ENCODE measurements at regions not wholly inside any gene's neighbourhood (a gene's known extent, or its start where the extent isn't known, plus 50 kb on each side); places are given as distances from the start of the nearest gene placed in this dataset.

DNA sequence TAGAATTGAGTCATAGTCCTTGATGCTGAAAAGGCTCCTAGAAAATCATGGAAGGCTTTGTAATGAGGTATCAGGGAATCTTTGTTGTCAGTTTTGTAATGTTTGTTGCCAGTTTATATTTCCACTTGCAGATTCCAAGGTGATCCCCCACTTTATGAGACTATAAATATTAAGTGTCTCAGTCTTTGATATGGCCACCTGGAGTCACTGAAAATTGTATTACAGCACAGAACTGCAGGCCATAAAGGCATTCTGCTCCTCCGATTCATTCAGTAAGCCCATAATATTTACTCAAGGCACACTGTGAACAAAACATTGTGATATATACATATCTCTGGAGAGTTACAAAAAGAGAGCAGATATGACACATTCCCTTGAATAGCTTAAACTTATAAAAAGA, 457.8 kb upstream of the ZNF385D start:
- no peaks in the 10 kb centered on the region for H3K4me1 Mint-ChIP-seq
- ChIA-PET CTCF (no interaction called here), POLR2A (no interaction called here)
- DNase-seq (ENCODE audit: low spot score) = no peak
- H3K27me3 Mint-ChIP-seq (ENCODE audit: low read depth) = no peaks in the 10 kb centered on the region
- TF ChIP-seq NFE2L1 (CRISPR knock-in tag; IDR thresholded peaks at IDR 0.05) (no peak), MYBL2 (CRISPR knock-in tag; IDR thresholded peaks at IDR 0.05) (no peak), NFATC4 (CRISPR knock-in tag; IDR thresholded peaks at IDR 0.05) (no peak), ZNF121 (CRISPR knock-in tag; IDR thresholded peaks at IDR 0.05) (no peak), NR2C2 (CRISPR knock-in tag; IDR thresholded peaks at IDR 0.05) (no peak), HMGA2 (CRISPR knock-in tag; IDR thresholded peaks at IDR 0.05) (no peak), CBFB (CRISPR knock-in tag; IDR thresholded peaks at IDR 0.05; ENCODE audit: low read depth) (no peak)
- TF ChIP-seq, protein P1, sequence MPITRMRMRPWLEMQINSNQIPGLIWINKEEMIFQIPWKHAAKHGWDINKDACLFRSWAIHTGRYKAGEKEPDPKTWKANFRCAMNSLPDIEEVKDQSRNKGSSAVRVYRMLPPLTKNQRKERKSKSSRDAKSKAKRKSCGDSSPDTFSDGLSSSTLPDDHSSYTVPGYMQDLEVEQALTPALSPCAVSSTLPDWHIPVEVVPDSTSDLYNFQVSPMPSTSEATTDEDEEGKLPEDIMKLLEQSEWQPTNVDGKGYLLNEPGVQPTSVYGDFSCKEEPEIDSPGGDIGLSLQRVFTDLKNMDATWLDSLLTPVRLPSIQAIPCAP (CRISPR knock-in tag; IDR thresholded peaks at IDR 0.05) = no peak
- TF ChIP-seq, protein P2, sequence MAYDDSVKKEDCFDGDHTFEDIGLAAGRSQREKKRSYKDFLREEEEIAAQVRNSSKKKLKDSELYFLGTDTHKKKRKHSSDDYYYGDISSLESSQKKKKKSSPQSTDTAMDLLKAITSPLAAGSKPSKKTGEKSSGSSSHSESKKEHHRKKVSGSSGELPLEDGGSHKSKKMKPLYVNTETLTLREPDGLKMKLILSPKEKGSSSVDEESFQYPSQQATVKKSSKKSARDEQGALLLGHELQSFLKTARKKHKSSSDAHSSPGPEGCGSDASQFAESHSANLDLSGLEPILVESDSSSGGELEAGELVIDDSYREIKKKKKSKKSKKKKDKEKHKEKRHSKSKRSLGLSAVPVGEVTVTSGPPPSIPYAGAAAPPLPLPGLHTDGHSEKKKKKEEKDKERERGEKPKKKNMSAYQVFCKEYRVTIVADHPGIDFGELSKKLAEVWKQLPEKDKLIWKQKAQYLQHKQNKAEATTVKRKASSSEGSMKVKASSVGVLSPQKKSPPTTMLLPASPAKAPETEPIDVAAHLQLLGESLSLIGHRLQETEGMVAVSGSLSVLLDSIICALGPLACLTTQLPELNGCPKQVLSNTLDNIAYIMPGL (CRISPR knock-in tag; IDR thresholded peaks at IDR 0.05) = no peak
- TF ChIP-seq, protein P3, sequence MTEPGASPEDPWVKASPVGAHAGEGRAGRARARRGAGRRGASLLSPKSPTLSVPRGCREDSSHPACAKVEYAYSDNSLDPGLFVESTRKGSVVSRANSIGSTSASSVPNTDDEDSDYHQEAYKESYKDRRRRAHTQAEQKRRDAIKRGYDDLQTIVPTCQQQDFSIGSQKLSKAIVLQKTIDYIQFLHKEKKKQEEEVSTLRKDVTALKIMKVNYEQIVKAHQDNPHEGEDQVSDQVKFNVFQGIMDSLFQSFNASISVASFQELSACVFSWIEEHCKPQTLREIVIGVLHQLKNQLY (CRISPR knock-in tag; IDR thresholded peaks at IDR 0.05) = no peak
- TF ChIP-seq, protein P4, sequence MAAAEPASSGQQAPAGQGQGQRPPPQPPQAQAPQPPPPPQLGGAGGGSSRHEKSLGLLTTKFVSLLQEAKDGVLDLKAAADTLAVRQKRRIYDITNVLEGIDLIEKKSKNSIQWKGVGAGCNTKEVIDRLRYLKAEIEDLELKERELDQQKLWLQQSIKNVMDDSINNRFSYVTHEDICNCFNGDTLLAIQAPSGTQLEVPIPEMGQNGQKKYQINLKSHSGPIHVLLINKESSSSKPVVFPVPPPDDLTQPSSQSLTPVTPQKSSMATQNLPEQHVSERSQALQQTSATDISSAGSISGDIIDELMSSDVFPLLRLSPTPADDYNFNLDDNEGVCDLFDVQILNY (CRISPR knock-in tag; IDR thresholded peaks at IDR 0.05) = no peak
- TF ChIP-seq, protein P5, sequence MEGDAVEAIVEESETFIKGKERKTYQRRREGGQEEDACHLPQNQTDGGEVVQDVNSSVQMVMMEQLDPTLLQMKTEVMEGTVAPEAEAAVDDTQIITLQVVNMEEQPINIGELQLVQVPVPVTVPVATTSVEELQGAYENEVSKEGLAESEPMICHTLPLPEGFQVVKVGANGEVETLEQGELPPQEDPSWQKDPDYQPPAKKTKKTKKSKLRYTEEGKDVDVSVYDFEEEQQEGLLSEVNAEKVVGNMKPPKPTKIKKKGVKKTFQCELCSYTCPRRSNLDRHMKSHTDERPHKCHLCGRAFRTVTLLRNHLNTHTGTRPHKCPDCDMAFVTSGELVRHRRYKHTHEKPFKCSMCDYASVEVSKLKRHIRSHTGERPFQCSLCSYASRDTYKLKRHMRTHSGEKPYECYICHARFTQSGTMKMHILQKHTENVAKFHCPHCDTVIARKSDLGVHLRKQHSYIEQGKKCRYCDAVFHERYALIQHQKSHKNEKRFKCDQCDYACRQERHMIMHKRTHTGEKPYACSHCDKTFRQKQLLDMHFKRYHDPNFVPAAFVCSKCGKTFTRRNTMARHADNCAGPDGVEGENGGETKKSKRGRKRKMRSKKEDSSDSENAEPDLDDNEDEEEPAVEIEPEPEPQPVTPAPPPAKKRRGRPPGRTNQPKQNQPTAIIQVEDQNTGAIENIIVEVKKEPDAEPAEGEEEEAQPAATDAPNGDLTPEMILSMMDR (IDR thresholded peaks at IDR 0.05) = no peak
- peaks cover 4% of the 10 kb centered on the region for H3K36me3 Mint-ChIP-seq
- H3K9me3 Mint-ChIP-seq = peaks cover 6% of the 10 kb centered on the region
- no peak overlapping the region for H3K27ac Mint-ChIP-seq
- ATAC-seq = no peak
- H3K4me3 Mint-ChIP-seq = no peak overlapping the region

DNA sequence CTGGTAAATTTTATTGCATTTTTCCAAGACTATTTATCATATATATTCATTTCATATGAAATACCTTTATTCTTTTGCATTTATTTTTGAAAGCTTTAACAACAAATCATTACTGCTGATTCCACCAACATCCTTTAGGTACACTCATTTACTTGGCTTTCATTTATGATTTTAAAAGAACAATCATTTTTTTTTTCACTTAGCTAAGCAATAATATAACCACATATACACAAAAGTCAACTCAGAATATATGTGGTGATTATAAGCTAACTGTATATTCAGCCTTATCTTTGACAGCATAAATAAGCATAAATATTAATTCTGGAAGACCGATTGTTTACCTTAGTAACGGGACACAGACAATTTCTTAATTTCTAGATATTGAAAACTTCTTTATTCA, 458.6 kb upstream of the ZNF385D start:
- H3K4me3 Mint-ChIP-seq = no peak overlapping the region
- ChIA-PET POLR2A (no interaction called here), CTCF (no interaction called here)
- ATAC-seq (no peak), DNase-seq (ENCODE audit: low spot score) (no peak)
- H3K9me3 Mint-ChIP-seq = peaks cover 13% of the 10 kb centered on the region
- no peak overlapping the region for H3K27ac Mint-ChIP-seq
- peaks cover 9% of the 10 kb centered on the region for H3K36me3 Mint-ChIP-seq
- H3K4me1 Mint-ChIP-seq = no peaks in the 10 kb centered on the region
- H3K27me3 Mint-ChIP-seq (ENCODE audit: low read depth) = no peaks in the 10 kb centered on the region
- TF ChIP-seq, protein P6, sequence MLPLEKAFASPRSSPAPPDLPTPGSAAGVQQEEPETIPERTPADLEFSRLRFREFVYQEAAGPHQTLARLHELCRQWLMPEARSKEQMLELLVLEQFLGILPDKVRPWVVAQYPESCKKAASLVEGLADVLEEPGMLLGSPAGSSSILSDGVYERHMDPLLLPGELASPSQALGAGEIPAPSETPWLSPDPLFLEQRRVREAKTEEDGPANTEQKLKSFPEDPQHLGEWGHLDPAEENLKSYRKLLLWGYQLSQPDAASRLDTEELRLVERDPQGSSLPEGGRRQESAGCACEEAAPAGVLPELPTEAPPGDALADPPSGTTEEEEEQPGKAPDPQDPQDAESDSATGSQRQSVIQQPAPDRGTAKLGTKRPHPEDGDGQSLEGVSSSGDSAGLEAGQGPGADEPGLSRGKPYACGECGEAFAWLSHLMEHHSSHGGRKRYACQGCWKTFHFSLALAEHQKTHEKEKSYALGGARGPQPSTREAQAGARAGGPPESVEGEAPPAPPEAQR (CRISPR knock-in tag; IDR thresholded peaks at IDR 0.05) = no peak
- TF ChIP-seq MXD4 (CRISPR knock-in tag; IDR thresholded peaks at IDR 0.05; ENCODE audit: borderline replicate concordance) (no peak), SOX15 (CRISPR knock-in tag; IDR thresholded peaks at IDR 0.05) (no peak), ETV6 (CRISPR knock-in tag; IDR thresholded peaks at IDR 0.05) (no peak), NFE2L1 (CRISPR knock-in tag; IDR thresholded peaks at IDR 0.05) (no peak), NR1H2 (CRISPR knock-in tag; IDR thresholded peaks at IDR 0.05) (no peak), ZNF138 (CRISPR knock-in tag; conservative IDR thresholded peaks at IDR 0.05) (no peak), NR2C2 (CRISPR knock-in tag; IDR thresholded peaks at IDR 0.05) (no peak), CREB1 (CRISPR knock-in tag; IDR thresholded peaks at IDR 0.05) (no peak), TEAD1 (CRISPR knock-in tag; IDR thresholded peaks at IDR 0.05) (no peak), ATF1 (CRISPR knock-in tag; IDR thresholded peaks at IDR 0.05) (no peak)
- TF ChIP-seq, protein P7, sequence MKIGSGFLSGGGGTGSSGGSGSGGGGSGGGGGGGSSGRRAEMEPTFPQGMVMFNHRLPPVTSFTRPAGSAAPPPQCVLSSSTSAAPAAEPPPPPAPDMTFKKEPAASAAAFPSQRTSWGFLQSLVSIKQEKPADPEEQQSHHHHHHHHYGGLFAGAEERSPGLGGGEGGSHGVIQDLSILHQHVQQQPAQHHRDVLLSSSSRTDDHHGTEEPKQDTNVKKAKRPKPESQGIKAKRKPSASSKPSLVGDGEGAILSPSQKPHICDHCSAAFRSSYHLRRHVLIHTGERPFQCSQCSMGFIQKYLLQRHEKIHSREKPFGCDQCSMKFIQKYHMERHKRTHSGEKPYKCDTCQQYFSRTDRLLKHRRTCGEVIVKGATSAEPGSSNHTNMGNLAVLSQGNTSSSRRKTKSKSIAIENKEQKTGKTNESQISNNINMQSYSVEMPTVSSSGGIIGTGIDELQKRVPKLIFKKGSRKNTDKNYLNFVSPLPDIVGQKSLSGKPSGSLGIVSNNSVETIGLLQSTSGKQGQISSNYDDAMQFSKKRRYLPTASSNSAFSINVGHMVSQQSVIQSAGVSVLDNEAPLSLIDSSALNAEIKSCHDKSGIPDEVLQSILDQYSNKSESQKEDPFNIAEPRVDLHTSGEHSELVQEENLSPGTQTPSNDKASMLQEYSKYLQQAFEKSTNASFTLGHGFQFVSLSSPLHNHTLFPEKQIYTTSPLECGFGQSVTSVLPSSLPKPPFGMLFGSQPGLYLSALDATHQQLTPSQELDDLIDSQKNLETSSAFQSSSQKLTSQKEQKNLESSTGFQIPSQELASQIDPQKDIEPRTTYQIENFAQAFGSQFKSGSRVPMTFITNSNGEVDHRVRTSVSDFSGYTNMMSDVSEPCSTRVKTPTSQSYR (CRISPR knock-in tag; IDR thresholded peaks at IDR 0.05) = no peak
- TF ChIP-seq, protein P8, sequence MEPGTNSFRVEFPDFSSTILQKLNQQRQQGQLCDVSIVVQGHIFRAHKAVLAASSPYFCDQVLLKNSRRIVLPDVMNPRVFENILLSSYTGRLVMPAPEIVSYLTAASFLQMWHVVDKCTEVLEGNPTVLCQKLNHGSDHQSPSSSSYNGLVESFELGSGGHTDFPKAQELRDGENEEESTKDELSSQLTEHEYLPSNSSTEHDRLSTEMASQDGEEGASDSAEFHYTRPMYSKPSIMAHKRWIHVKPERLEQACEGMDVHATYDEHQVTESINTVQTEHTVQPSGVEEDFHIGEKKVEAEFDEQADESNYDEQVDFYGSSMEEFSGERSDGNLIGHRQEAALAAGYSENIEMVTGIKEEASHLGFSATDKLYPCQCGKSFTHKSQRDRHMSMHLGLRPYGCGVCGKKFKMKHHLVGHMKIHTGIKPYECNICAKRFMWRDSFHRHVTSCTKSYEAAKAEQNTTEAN (CRISPR knock-in tag; IDR thresholded peaks at IDR 0.05) = no peak
- TF ChIP-seq, protein P9, sequence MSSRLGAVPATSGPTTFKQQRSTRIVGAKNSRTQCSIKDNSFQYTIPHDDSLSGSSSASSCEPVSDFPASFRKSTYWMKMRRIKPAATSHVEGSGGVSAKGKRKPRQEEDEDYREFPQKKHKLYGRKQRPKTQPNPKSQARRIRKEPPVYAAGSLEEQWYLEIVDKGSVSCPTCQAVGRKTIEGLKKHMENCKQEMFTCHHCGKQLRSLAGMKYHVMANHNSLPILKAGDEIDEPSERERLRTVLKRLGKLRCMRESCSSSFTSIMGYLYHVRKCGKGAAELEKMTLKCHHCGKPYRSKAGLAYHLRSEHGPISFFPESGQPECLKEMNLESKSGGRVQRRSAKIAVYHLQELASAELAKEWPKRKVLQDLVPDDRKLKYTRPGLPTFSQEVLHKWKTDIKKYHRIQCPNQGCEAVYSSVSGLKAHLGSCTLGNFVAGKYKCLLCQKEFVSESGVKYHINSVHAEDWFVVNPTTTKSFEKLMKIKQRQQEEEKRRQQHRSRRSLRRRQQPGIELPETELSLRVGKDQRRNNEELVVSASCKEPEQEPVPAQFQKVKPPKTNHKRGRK (CRISPR knock-in tag; IDR thresholded peaks at IDR 0.05; ENCODE audit: borderline replicate concordance) = no peak

Measured in WTC11 (cell line).